Fibroblast of lung (primary cell): ENCODE measurements at regions not wholly inside any gene's neighbourhood (a gene's known extent, or its start where the extent isn't known, plus 50 kb on each side); places are given as distances from the start of the nearest gene placed in this dataset.

Experiments used
- DNase-seq, 2 donors: peaks; one replicate each; pipeline versions ENCODE4 v3.0.0 to v3.0.0-alpha.2; 2010; ENCODE audit warnings: low read depth in 2 of 2
- H2AFZ ChIP-seq: 2 replicates; pipeline ENCODE4 v1.5.1; 2012; ENCODE audit warnings: low read length, control low read depth, inconsistent platforms
- H3K27ac ChIP-seq: 2 replicates; pipeline ENCODE4 v1.5.1; 2011; ENCODE audit warnings: low read length, control low read depth; ENCODE audit not compliant: insufficient read depth
- H3K27me3 ChIP-seq: 2 replicates; pipeline ENCODE4 v1.5.1; 2011; ENCODE audit warnings: mild to moderate bottlenecking, low read length; ENCODE audit not compliant: control insufficient read depth, insufficient read depth
- H3K36me3 ChIP-seq: 2 replicates; pipeline ENCODE4 v1.5.1; 2011; ENCODE audit warnings: low read length; ENCODE audit not compliant: control insufficient read depth, insufficient read depth
- H3K4me1 ChIP-seq: 2 replicates; pipeline ENCODE4 v1.5.1; 2011; ENCODE audit warnings: low read length; ENCODE audit not compliant: control insufficient read depth, insufficient read depth; ENCODE audit errors: extremely low read depth
- H3K4me2 ChIP-seq: 2 replicates; pipeline ENCODE4 v1.5.1; 2011; ENCODE audit warnings: low read length, control low read depth; ENCODE audit not compliant: insufficient read depth; ENCODE audit errors: extremely low read depth
- H3K4me3 ChIP-seq, 4 experiments: fragments of 200-600 bp in 1 of 4; sonication (generic) in 1 of 4; replicated peaks in 1 of 4; 2 replicates each; pipeline ENCODE4 v1.5.1; 2011 to 2016; ENCODE audit warnings: low read length in 4 of 4, low read depth in 3 of 4, mild to moderate bottlenecking in 3 of 4, control low read depth in 2 of 4, inconsistent platforms in 1 of 4, mixed read lengths in 1 of 4; ENCODE audit not compliant: insufficient read depth in 1 of 4; ENCODE audit errors: control extremely low read depth in 1 of 4
- H3K79me2 ChIP-seq: 2 replicates; pipeline ENCODE4 v1.5.1; 2012; ENCODE audit warnings: mild to moderate bottlenecking, low read length, inconsistent platforms; ENCODE audit not compliant: control insufficient read depth, insufficient read depth
- H3K9ac ChIP-seq: 2 replicates; pipeline ENCODE4 v1.5.1; 2011; ENCODE audit warnings: mild to moderate bottlenecking, low read length, control low read depth; ENCODE audit not compliant: insufficient read depth
- H3K9me3 ChIP-seq: 2 replicates; pipeline ENCODE4 v1.5.1; 2012; ENCODE audit warnings: low read depth, low read length; ENCODE audit not compliant: control insufficient read depth, insufficient read depth
- H4K20me1 ChIP-seq: 2 replicates; pipeline ENCODE4 v1.5.1; 2011; ENCODE audit warnings: low read length; ENCODE audit not compliant: control insufficient read depth, insufficient read depth; ENCODE audit errors: extremely low read depth
- EZH2 ChIP-seq: IDR thresholded peaks from 2 replicates; pipeline ENCODE4 v1.5.1; 2012; ENCODE audit warnings: low read length, control low read depth, mild to moderate bottlenecking; ENCODE audit errors: missing control alignments
- TF ChIP-seq, protein P1 (sequence below), 2 donors: IDR thresholded peaks in 1 of 2; conservative IDR thresholded peaks in 1 of 2; 1 replicate in 1 of 2; 2 replicates in 1 of 2; pipeline ENCODE4 v1.5.1; 2011 to 2012; ENCODE audit warnings: low read length in 2 of 2, control low read depth in 1 of 2, inconsistent platforms in 1 of 2, low read depth in 1 of 2, mild to moderate bottlenecking in 1 of 2

- Histone ChIP-seq H3K79me2 (no peaks in the 10 kb centered on the region), H3K27me3 (no peaks in the 10 kb centered on the region), H3K27ac (no peak overlapping the region), H3K4me2 (no peak overlapping the region), H3K9me3 (no peaks in the 10 kb centered on the region), H3K4me3 (no peak overlapping the region), H3K4me1 (no peaks in the 10 kb centered on the region), H4K20me1 (no peaks in the 10 kb centered on the region), H2AFZ (no peak overlapping the region), H3K36me3 (no peaks in the 10 kb centered on the region), H3K9ac (no peak overlapping the region)
- no peak for DNase-seq
- no peak for TF ChIP-seq EZH2
- TF ChIP-seq, protein P1, sequence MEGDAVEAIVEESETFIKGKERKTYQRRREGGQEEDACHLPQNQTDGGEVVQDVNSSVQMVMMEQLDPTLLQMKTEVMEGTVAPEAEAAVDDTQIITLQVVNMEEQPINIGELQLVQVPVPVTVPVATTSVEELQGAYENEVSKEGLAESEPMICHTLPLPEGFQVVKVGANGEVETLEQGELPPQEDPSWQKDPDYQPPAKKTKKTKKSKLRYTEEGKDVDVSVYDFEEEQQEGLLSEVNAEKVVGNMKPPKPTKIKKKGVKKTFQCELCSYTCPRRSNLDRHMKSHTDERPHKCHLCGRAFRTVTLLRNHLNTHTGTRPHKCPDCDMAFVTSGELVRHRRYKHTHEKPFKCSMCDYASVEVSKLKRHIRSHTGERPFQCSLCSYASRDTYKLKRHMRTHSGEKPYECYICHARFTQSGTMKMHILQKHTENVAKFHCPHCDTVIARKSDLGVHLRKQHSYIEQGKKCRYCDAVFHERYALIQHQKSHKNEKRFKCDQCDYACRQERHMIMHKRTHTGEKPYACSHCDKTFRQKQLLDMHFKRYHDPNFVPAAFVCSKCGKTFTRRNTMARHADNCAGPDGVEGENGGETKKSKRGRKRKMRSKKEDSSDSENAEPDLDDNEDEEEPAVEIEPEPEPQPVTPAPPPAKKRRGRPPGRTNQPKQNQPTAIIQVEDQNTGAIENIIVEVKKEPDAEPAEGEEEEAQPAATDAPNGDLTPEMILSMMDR (conservative IDR thresholded peaks at IDR 0.05 in 1 of 2, IDR thresholded peaks at IDR 0.05 in 1 of 2; ENCODE audit: low read depth in 1 of 2, low read length in 2 of 2), result no peak
Measured at GRCh38 chr1:98181036-98181764, 260.4 kb upstream of the DPYD start.

GRCh38 chr1:98179151-98179773, 258.4 kb upstream of the DPYD start:
- no peaks in the 10 kb centered on the region for H4K20me1 ChIP-seq
- H2AFZ ChIP-seq, result no peak overlapping the region
- DNase-seq, result no peak
- H3K9ac ChIP-seq, result no peak overlapping the region
- H3K79me2 ChIP-seq, result no peaks in the 10 kb centered on the region
- no peaks in the 10 kb centered on the region for H3K9me3 ChIP-seq
- no peaks in the 10 kb centered on the region for H3K36me3 ChIP-seq
- no peak overlapping the region for H3K4me2 ChIP-seq
- H3K27ac ChIP-seq, result no peak overlapping the region
- no peaks in the 10 kb centered on the region for H3K27me3 ChIP-seq
- H3K4me3 ChIP-seq, result no peak overlapping the region
- H3K4me1 ChIP-seq, result no peaks in the 10 kb centered on the region
- TF ChIP-seq, protein P1 (conservative IDR thresholded peaks at IDR 0.05 in 1 of 2, IDR thresholded peaks at IDR 0.05 in 1 of 2; ENCODE audit: low read depth in 1 of 2, low read length in 2 of 2), result no peak
- no peak for TF ChIP-seq EZH2

GRCh38 chr1:98177751-98178150, 256.9 kb upstream of the DPYD start:
- peak in 1 of 2 donors; percentile 60 for DNase-seq
- Histone ChIP-seq H3K9me3 (no peaks in the 10 kb centered on the region), H2AFZ (no peak overlapping the region), H3K79me2 (no peaks in the 10 kb centered on the region), H3K4me3 (no peak overlapping the region), H4K20me1 (no peaks in the 10 kb centered on the region), H3K27ac (no peak overlapping the region), H3K27me3 (no peaks in the 10 kb centered on the region), H3K36me3 (no peaks in the 10 kb centered on the region), H3K9ac (no peak overlapping the region), H3K4me2 (no peak overlapping the region), H3K4me1 (no peaks in the 10 kb centered on the region)
- TF ChIP-seq, protein P1 (conservative IDR thresholded peaks at IDR 0.05 in 1 of 2, IDR thresholded peaks at IDR 0.05 in 1 of 2; ENCODE audit: low read depth in 1 of 2, low read length in 2 of 2), result no peak
- TF ChIP-seq EZH2, result no peak
